Hepatocyte (in vitro differentiated cells): ENCODE measurements at regions not wholly inside any gene's neighbourhood (a gene's known extent, or its start where the extent isn't known, plus 50 kb on each side); places are given as distances from the start of the nearest gene placed in this dataset.

Source experiments
- DNase-seq: peaks from one replicate; pipeline ENCODE4 v3.0.0-alpha.2; 2016; ENCODE audit warnings: low spot score
- H2AFZ ChIP-seq: fragments of 200-600 bp; sonication (generic); 2 replicates; pipeline ENCODE4 v1.6.0; 2016; ENCODE audit warnings: antibody characterized with exemption, mild to moderate bottlenecking
- H3K27ac ChIP-seq: fragments of 200-600 bp; sonication (generic); 2 replicates; pipeline ENCODE4 v1.5.1; 2016; ENCODE audit warnings: mild to moderate bottlenecking
- H3K27me3 ChIP-seq: fragments of 200-600 bp; sonication (generic); 2 replicates; pipeline ENCODE4 v1.6.1; 2016
- H3K36me3 ChIP-seq: fragments of 200-600 bp; sonication (generic); replicated peaks from 2 replicates; pipeline ENCODE4 v1.5.1; 2016; ENCODE audit warnings: low read depth; ENCODE audit not compliant: insufficient read depth
- H3K4me1 ChIP-seq: fragments of 200-600 bp; sonication (generic); 2 replicates; pipeline ENCODE4 v1.5.1; 2016; ENCODE audit warnings: mild to moderate bottlenecking, moderate library complexity; ENCODE audit not compliant: insufficient read depth
- H3K4me2 ChIP-seq: fragments of 200-600 bp; sonication (generic); 2 replicates; pipeline ENCODE4 v1.6.0; 2016
- H3K4me3 ChIP-seq: fragments of 200-600 bp; sonication (generic); 2 replicates; pipeline ENCODE4 v1.5.1; 2016; ENCODE audit warnings: mild to moderate bottlenecking
- H3K79me2 ChIP-seq: fragments of 200-600 bp; sonication (generic); 2 replicates; pipeline ENCODE4 v1.6.0; 2017; ENCODE audit warnings: mild to moderate bottlenecking
- H3K9me2 ChIP-seq: fragments of 200-600 bp; sonication (generic); replicated peaks from 2 replicates; pipeline ENCODE4 v1.6.0; 2017; ENCODE audit warnings: mild to moderate bottlenecking; ENCODE audit not compliant: insufficient read depth
- H3K9me3 ChIP-seq: fragments of 200-600 bp; sonication (generic); 2 replicates; pipeline ENCODE4 v1.5.1; 2016; ENCODE audit warnings: low read depth, mild to moderate bottlenecking
- H4K20me1 ChIP-seq: fragments of 200-600 bp; sonication (generic); 2 replicates; pipeline ENCODE4 v1.6.0; 2016; ENCODE audit warnings: mild to moderate bottlenecking; ENCODE audit not compliant: insufficient read depth, poor library complexity, severe bottlenecking
- CTCF ChIP-seq: fragments of 200-600 bp; sonication (generic); IDR thresholded peaks from 2 replicates; pipeline ENCODE4 v1.5.1; 2016; ENCODE audit warnings: antibody characterized with exemption, mild to moderate bottlenecking; ENCODE audit not compliant: poor library complexity
- EZH2 ChIP-seq: fragments of 200-600 bp; sonication (generic); IDR thresholded peaks from 2 replicates; pipeline ENCODE4 v1.6.1; 2016; ENCODE audit warnings: antibody characterized with exemption, mild to moderate bottlenecking, borderline replicate concordance
- EZH2phosphoT487 ChIP-seq: fragments of 200-600 bp; sonication (generic); IDR thresholded peaks from one replicate; pipeline ENCODE4 v1.6.1; 2018; ENCODE audit warnings: antibody characterized with exemption, mild to moderate bottlenecking, low read depth, moderate library complexity; ENCODE audit not compliant: unreplicated experiment, severe bottlenecking
- whole genome bisulfite sequencing: methylation state at CpG from one replicate; pipeline ENCODE4 v1.1.6; 2016; ENCODE audit warnings: low lambda C conversion rate; ENCODE audit errors: missing lambda C conversion rate; 5-methylcytosine and 5-hydroxymethylcytosine counted together

GRCh38 chr4:189779281-189779980, 161.2 kb upstream of the FRG1 start:
- H3K27ac ChIP-seq = no peak overlapping the region
- H3K4me2 ChIP-seq = no peak overlapping the region
- H3K9me3 ChIP-seq = no peaks in the 10 kb centered on the region
- H3K4me1 ChIP-seq = no peaks in the 10 kb centered on the region
- no peaks in the 10 kb centered on the region for H3K36me3 ChIP-seq
- H3K79me2 ChIP-seq = no peaks in the 10 kb centered on the region
- H4K20me1 ChIP-seq = no peaks in the 10 kb centered on the region
- H3K27me3 ChIP-seq = no peaks in the 10 kb centered on the region
- no peak for DNase-seq
- H2AFZ ChIP-seq = no peak overlapping the region
- no peaks in the 10 kb centered on the region for H3K9me2 ChIP-seq
- 58% methylated on average over 7 of the region's 7 CpGs for WGBS
- TF ChIP-seq CTCF = no peak
- no peak for TF ChIP-seq EZH2
- TF ChIP-seq EZH2phosphoT487 = no peak
- no peak overlapping the region for H3K4me3 ChIP-seq

- 49% methylated on average over 5 of the region's 5 CpGs for WGBS
- no peaks in the 10 kb centered on the region for H3K9me3 ChIP-seq
- TF ChIP-seq CTCF (no peak), EZH2 (no peak), EZH2phosphoT487 (no peak)
- no peaks in the 10 kb centered on the region for H3K27me3 ChIP-seq
- H3K4me1 ChIP-seq = no peaks in the 10 kb centered on the region
- no peak for DNase-seq
- no peak overlapping the region for H3K27ac ChIP-seq
- no peak overlapping the region for H3K4me3 ChIP-seq
- H2AFZ ChIP-seq = no peak overlapping the region
- H3K79me2 ChIP-seq = no peaks in the 10 kb centered on the region
- no peak overlapping the region for H3K4me2 ChIP-seq
- no peaks in the 10 kb centered on the region for H3K36me3 ChIP-seq
- H3K9me2 ChIP-seq = no peaks in the 10 kb centered on the region
- H4K20me1 ChIP-seq = no peaks in the 10 kb centered on the region
Measured at GRCh38 chr4:189780391-189780790, 160.3 kb upstream of the FRG1 start.

GRCh38 chr4:189784651-189785050, 156.0 kb upstream of the FRG1 start:
- Histone ChIP-seq H3K4me1 (no peaks in the 10 kb centered on the region), H3K9me2 (no peaks in the 10 kb centered on the region)
- TF ChIP-seq EZH2phosphoT487 = no peak
- TF ChIP-seq EZH2 = no peak
- TF ChIP-seq CTCF = no peak

More at GRCh38 chr4:189784651-189785050, 156.0 kb upstream of the FRG1 start:
- Histone ChIP-seq H3K4me3 (no peak overlapping the region), H3K27me3 (no peaks in the 10 kb centered on the region), H2AFZ (no peak overlapping the region), H3K4me2 (no peak overlapping the region), H3K9me3 (no peaks in the 10 kb centered on the region), H4K20me1 (no peaks in the 10 kb centered on the region), H3K36me3 (no peaks in the 10 kb centered on the region), H3K27ac (no peak overlapping the region), H3K79me2 (no peaks in the 10 kb centered on the region)
- no peak for DNase-seq
